ENCODE measurements at regions not wholly inside any gene's neighbourhood (a gene's known extent, or its start where the extent isn't known, plus 50 kb on each side); places are given as distances from the start of the nearest gene placed in this dataset.
"Not testable (repeated sequence)": the region's sequence is repeated elsewhere in the genome, so short reads cannot be mapped to it uniquely, and the experiment has no call there.

GRCh38 chr5:121088341-121088740 is 624.2 kb downstream of the PRR16 start:
- no peak overlapping the region for H3K4me3 ChIP-seq (ENCODE audit: low read depth, low read length)
- no peak for DNase-seq (ENCODE audit: low read depth)
- no peak for TF ChIP-seq CTCF (conservative IDR thresholded peaks at IDR 0.05; ENCODE audit: low read depth, low read length)

- DNase-seq (ENCODE audit: low read depth), result no peak
- H3K4me3 ChIP-seq (ENCODE audit: low read depth, low read length), result no peak overlapping the region
- no peak for TF ChIP-seq CTCF (conservative IDR thresholded peaks at IDR 0.05; ENCODE audit: low read depth, low read length)
Observed at GRCh38 chr5:121090822-121091221, 626.7 kb downstream of the PRR16 start.

- no peak overlapping the region for H3K4me3 ChIP-seq (ENCODE audit: low read depth, low read length)
- no peak for DNase-seq (ENCODE audit: low read depth)
- no peak for TF ChIP-seq CTCF (conservative IDR thresholded peaks at IDR 0.05; ENCODE audit: low read depth, low read length)
Observed at GRCh38 chr5:121100931-121101330, 636.8 kb downstream of the PRR16 start.

- no peak for DNase-seq (ENCODE audit: low read depth)
- TF ChIP-seq CTCF (conservative IDR thresholded peaks at IDR 0.05; ENCODE audit: low read depth, low read length), result no peak
- no peak overlapping the region for H3K4me3 ChIP-seq (ENCODE audit: low read depth, low read length)
Observed at GRCh38 chr5:121105921-121106320, 641.8 kb downstream of the PRR16 start.

GRCh38 chr5:121106721-121107690 is 642.9 kb downstream of the PRR16 start:
- DNase-seq (ENCODE audit: low read depth); H3K4me3 ChIP-seq (ENCODE audit: low read depth, low read length): not testable (repeated sequence)

- TF ChIP-seq CTCF (conservative IDR thresholded peaks at IDR 0.05; ENCODE audit: low read depth, low read length), result no peak
- no peak overlapping the region for H3K4me3 ChIP-seq (ENCODE audit: low read depth, low read length)
- no peak for DNase-seq (ENCODE audit: low read depth)
Observed at GRCh38 chr5:121108725-121109124, 644.6 kb downstream of the PRR16 start.

GRCh38 chr5:121109817-121110216 is 645.7 kb downstream of the PRR16 start:
- DNase-seq (ENCODE audit: low read depth), result no peak
- no peak overlapping the region for H3K4me3 ChIP-seq (ENCODE audit: low read depth, low read length)
- TF ChIP-seq CTCF (conservative IDR thresholded peaks at IDR 0.05; ENCODE audit: low read depth, low read length), result no peak
